ENCODE measurements at regions not wholly inside any gene's neighbourhood (a gene's known extent, or its start where the extent isn't known, plus 50 kb on each side); places are given as distances from the start of the nearest gene placed in this dataset.

DNA sequence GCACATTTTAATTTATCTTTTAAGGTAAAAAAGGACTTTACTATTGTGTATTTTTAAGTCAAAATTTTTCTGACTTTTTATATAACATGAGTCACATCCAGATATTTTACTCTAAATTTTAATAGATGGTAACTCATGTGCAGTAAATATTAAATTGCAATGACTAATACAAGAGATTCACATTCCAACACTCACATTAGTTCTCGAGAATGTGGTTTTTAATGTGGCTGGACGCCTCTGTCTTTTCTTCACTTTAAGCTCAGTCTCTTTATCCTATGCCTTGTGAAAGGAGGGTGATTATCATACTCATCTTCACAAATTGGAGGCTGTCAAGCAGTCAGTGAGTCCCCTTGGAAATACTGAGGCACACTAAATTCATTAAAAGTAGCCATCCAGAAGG lies 315.6 kb downstream of the HS3ST3B1 start:
- Histone ChIP-seq H3K36me3 (replicated peaks; ENCODE audit: insufficient read depth, low read depth) (no peaks in the 10 kb centered on the region), H2AFZ (no peak overlapping the region), H4K20me1 (ENCODE audit: insufficient read depth, poor library complexity, severe bottlenecking) (no peaks in the 10 kb centered on the region), H3K79me2 (no peaks in the 10 kb centered on the region), H3K4me1 (ENCODE audit: insufficient read depth) (no peaks in the 10 kb centered on the region), H3K4me2 (no peak overlapping the region), H3K27ac (no peak overlapping the region), H3K9me2 (replicated peaks; ENCODE audit: insufficient read depth) (no peaks in the 10 kb centered on the region), H3K27me3 (no peaks in the 10 kb centered on the region), H3K9me3 (ENCODE audit: low read depth) (no peaks in the 10 kb centered on the region), H3K4me3 (no peak overlapping the region)
- DNase-seq (ENCODE audit: low spot score), result no peak
- 69% methylated on average over 2 of the region's 2 CpGs for WGBS (ENCODE audit: low lambda C conversion rate, missing lambda C conversion rate)
- TF ChIP-seq, protein P1, sequence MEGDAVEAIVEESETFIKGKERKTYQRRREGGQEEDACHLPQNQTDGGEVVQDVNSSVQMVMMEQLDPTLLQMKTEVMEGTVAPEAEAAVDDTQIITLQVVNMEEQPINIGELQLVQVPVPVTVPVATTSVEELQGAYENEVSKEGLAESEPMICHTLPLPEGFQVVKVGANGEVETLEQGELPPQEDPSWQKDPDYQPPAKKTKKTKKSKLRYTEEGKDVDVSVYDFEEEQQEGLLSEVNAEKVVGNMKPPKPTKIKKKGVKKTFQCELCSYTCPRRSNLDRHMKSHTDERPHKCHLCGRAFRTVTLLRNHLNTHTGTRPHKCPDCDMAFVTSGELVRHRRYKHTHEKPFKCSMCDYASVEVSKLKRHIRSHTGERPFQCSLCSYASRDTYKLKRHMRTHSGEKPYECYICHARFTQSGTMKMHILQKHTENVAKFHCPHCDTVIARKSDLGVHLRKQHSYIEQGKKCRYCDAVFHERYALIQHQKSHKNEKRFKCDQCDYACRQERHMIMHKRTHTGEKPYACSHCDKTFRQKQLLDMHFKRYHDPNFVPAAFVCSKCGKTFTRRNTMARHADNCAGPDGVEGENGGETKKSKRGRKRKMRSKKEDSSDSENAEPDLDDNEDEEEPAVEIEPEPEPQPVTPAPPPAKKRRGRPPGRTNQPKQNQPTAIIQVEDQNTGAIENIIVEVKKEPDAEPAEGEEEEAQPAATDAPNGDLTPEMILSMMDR (IDR thresholded peaks at IDR 0.05; ENCODE audit: poor library complexity), result no peak
- TF ChIP-seq EZH2 (IDR thresholded peaks at IDR 0.05; ENCODE audit: borderline replicate concordance) (no peak), EZH2phosphoT487 (IDR thresholded peaks at IDR 0.05; ENCODE audit: low read depth, severe bottlenecking, unreplicated experiment) (no peak)

DNA sequence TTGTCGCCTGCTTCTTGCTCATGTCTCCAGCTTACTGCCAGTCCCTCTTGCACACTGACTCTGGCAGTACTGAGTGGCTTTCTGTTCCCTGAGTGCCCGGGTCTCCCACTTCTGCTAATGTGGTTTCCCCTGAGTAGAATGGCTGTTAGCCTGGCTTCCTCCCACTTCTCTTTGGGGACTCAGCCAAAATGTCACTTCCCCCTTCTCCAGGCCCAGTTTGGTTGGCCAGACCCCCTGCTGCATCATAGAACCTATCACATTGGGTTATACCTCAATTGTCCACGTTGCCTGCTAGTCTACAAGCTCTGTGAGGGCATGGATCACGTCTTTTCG lies 304.4 kb downstream of the HS3ST3B1 start:
- no peaks in the 10 kb centered on the region for H4K20me1 ChIP-seq (ENCODE audit: insufficient read depth, poor library complexity, severe bottlenecking)
- no peaks in the 10 kb centered on the region for H3K79me2 ChIP-seq
- no peaks in the 10 kb centered on the region for H3K9me3 ChIP-seq (ENCODE audit: low read depth)
- no peak overlapping the region for H3K27ac ChIP-seq
- H2AFZ ChIP-seq, result no peak overlapping the region
- H3K4me2 ChIP-seq, result no peak overlapping the region
- TF ChIP-seq EZH2phosphoT487 (IDR thresholded peaks at IDR 0.05; ENCODE audit: low read depth, severe bottlenecking, unreplicated experiment) (no peak), EZH2 (IDR thresholded peaks at IDR 0.05; ENCODE audit: borderline replicate concordance) (no peak)
- TF ChIP-seq, protein P1 (IDR thresholded peaks at IDR 0.05; ENCODE audit: poor library complexity), result no peak
- 95% methylated on average over 5 of the region's 5 CpGs for whole genome bisulfite sequencing (ENCODE audit: low lambda C conversion rate, missing lambda C conversion rate)
- H3K4me1 ChIP-seq (ENCODE audit: insufficient read depth), result no peaks in the 10 kb centered on the region
- H3K9me2 ChIP-seq (replicated peaks; ENCODE audit: insufficient read depth), result no peaks in the 10 kb centered on the region
- no peaks in the 10 kb centered on the region for H3K36me3 ChIP-seq (replicated peaks; ENCODE audit: insufficient read depth, low read depth)
- H3K27me3 ChIP-seq, result no peaks in the 10 kb centered on the region
- no peak overlapping the region for H3K4me3 ChIP-seq
- DNase-seq (ENCODE audit: low spot score), result no peak

DNA sequence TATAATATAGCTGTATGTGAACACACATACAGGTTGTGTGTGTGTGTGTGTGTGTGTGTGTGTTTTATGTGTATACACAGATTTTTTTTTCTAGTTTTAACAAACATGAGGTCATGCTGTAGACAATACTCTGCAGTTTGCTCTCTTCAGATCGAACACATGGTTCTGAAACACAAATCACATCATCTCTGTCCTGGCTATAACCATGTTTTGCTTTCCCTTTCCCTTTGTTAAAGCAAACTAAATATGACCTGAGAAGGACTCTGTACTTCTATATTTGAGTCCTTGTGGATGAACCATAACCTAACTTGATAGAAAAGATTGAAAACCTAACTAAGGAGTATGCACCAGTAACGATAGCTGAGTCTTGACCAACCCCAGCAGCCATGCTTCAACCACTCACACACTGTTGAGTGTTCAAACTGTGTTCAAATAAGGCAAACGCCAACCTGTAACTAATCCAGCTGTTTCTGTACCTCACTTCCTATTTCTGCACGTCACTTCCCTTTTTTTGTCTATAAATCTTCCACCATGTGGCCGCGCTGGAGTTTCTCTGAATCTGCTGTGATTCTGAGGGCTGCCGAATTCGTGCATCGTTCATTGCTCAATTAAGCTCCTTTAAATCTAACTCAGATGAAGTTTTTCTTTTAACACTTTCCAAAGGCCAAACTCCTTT lies 303.8 kb downstream of the HS3ST3B1 start:
- H3K27me3 ChIP-seq, result no peaks in the 10 kb centered on the region
- no peak overlapping the region for H2AFZ ChIP-seq
- no peaks in the 10 kb centered on the region for H4K20me1 ChIP-seq (ENCODE audit: insufficient read depth, poor library complexity, severe bottlenecking)
- TF ChIP-seq EZH2 (IDR thresholded peaks at IDR 0.05; ENCODE audit: borderline replicate concordance) (no peak), EZH2phosphoT487 (IDR thresholded peaks at IDR 0.05; ENCODE audit: low read depth, severe bottlenecking, unreplicated experiment) (no peak)
- TF ChIP-seq, protein P1 (IDR thresholded peaks at IDR 0.05; ENCODE audit: poor library complexity), result no peak
- no peaks in the 10 kb centered on the region for H3K9me3 ChIP-seq (ENCODE audit: low read depth)
- no peaks in the 10 kb centered on the region for H3K36me3 ChIP-seq (replicated peaks; ENCODE audit: insufficient read depth, low read depth)
- no peaks in the 10 kb centered on the region for H3K79me2 ChIP-seq
- WGBS (ENCODE audit: low lambda C conversion rate, missing lambda C conversion rate), result 92% methylated on average over 9 of the region's 9 CpGs
- no peaks in the 10 kb centered on the region for H3K4me1 ChIP-seq (ENCODE audit: insufficient read depth)
- no peak overlapping the region for H3K4me3 ChIP-seq
- H3K4me2 ChIP-seq, result no peak overlapping the region
- H3K9me2 ChIP-seq (replicated peaks; ENCODE audit: insufficient read depth), result no peaks in the 10 kb centered on the region
- no peak overlapping the region for H3K27ac ChIP-seq
- no peak for DNase-seq (ENCODE audit: low spot score)

Measured in hepatocyte (in vitro differentiated cells).